Fibroblast of lung (primary cell): ENCODE measurements at regions not wholly inside any gene's neighbourhood (a gene's known extent, or its start where the extent isn't known, plus 50 kb on each side); places are given as distances from the start of the nearest gene placed in this dataset.

Experiments used
- DNase-seq, 2 donors: peaks; one replicate each; pipeline versions ENCODE4 v3.0.0 to v3.0.0-alpha.2; 2010; ENCODE audit warnings: low read depth in 2 of 2
- H2AFZ ChIP-seq: 2 replicates; pipeline ENCODE4 v1.5.1; 2012; ENCODE audit warnings: low read length, control low read depth, inconsistent platforms
- H3K27ac ChIP-seq: 2 replicates; pipeline ENCODE4 v1.5.1; 2011; ENCODE audit warnings: low read length, control low read depth; ENCODE audit not compliant: insufficient read depth
- H3K27me3 ChIP-seq: 2 replicates; pipeline ENCODE4 v1.5.1; 2011; ENCODE audit warnings: mild to moderate bottlenecking, low read length; ENCODE audit not compliant: control insufficient read depth, insufficient read depth
- H3K36me3 ChIP-seq: 2 replicates; pipeline ENCODE4 v1.5.1; 2011; ENCODE audit warnings: low read length; ENCODE audit not compliant: control insufficient read depth, insufficient read depth
- H3K4me1 ChIP-seq: 2 replicates; pipeline ENCODE4 v1.5.1; 2011; ENCODE audit warnings: low read length; ENCODE audit not compliant: control insufficient read depth, insufficient read depth; ENCODE audit errors: extremely low read depth
- H3K4me2 ChIP-seq: 2 replicates; pipeline ENCODE4 v1.5.1; 2011; ENCODE audit warnings: low read length, control low read depth; ENCODE audit not compliant: insufficient read depth; ENCODE audit errors: extremely low read depth
- H3K4me3 ChIP-seq, 4 experiments: fragments of 200-600 bp in 1 of 4; sonication (generic) in 1 of 4; replicated peaks in 1 of 4; 2 replicates each; pipeline ENCODE4 v1.5.1; 2011 to 2016; ENCODE audit warnings: low read length in 4 of 4, low read depth in 3 of 4, mild to moderate bottlenecking in 3 of 4, control low read depth in 2 of 4, inconsistent platforms in 1 of 4, mixed read lengths in 1 of 4; ENCODE audit not compliant: insufficient read depth in 1 of 4; ENCODE audit errors: control extremely low read depth in 1 of 4
- H3K79me2 ChIP-seq: 2 replicates; pipeline ENCODE4 v1.5.1; 2012; ENCODE audit warnings: mild to moderate bottlenecking, low read length, inconsistent platforms; ENCODE audit not compliant: control insufficient read depth, insufficient read depth
- H3K9ac ChIP-seq: 2 replicates; pipeline ENCODE4 v1.5.1; 2011; ENCODE audit warnings: mild to moderate bottlenecking, low read length, control low read depth; ENCODE audit not compliant: insufficient read depth
- H3K9me3 ChIP-seq: 2 replicates; pipeline ENCODE4 v1.5.1; 2012; ENCODE audit warnings: low read depth, low read length; ENCODE audit not compliant: control insufficient read depth, insufficient read depth
- H4K20me1 ChIP-seq: 2 replicates; pipeline ENCODE4 v1.5.1; 2011; ENCODE audit warnings: low read length; ENCODE audit not compliant: control insufficient read depth, insufficient read depth; ENCODE audit errors: extremely low read depth
- CTCF ChIP-seq, 2 donors: IDR thresholded peaks in 1 of 2; conservative IDR thresholded peaks in 1 of 2; 1 replicate in 1 of 2; 2 replicates in 1 of 2; pipeline ENCODE4 v1.5.1; 2011 to 2012; ENCODE audit warnings: low read length in 2 of 2, control low read depth in 1 of 2, inconsistent platforms in 1 of 2, low read depth in 1 of 2, mild to moderate bottlenecking in 1 of 2
- EZH2 ChIP-seq: IDR thresholded peaks from 2 replicates; pipeline ENCODE4 v1.5.1; 2012; ENCODE audit warnings: low read length, control low read depth, mild to moderate bottlenecking; ENCODE audit errors: missing control alignments

GRCh38 chr5:85333276-85333675, 948.6 kb upstream of the EDIL3 start:
- H3K9me3 ChIP-seq, result no peaks in the 10 kb centered on the region

GRCh38 chr5:85337435-85337834, 952.8 kb upstream of the EDIL3 start:
- Histone ChIP-seq H2AFZ (no peak overlapping the region), H3K27ac (no peak overlapping the region), H3K9ac (no peak overlapping the region), H3K4me1 (no peaks in the 10 kb centered on the region), H3K27me3 (no peaks in the 10 kb centered on the region), H4K20me1 (no peaks in the 10 kb centered on the region), H3K36me3 (no peaks in the 10 kb centered on the region), H3K9me3 (no peaks in the 10 kb centered on the region), H3K79me2 (no peaks in the 10 kb centered on the region), H3K4me3 (no peak overlapping the region), H3K4me2 (no peak overlapping the region)
- TF ChIP-seq EZH2 (no peak), CTCF (conservative IDR thresholded peaks at IDR 0.05 in 1 of 2, IDR thresholded peaks at IDR 0.05 in 1 of 2; ENCODE audit: low read depth in 1 of 2, low read length in 2 of 2) (no peak)
- no peak for DNase-seq

More at GRCh38 chr5:85333276-85333675, 948.6 kb upstream of the EDIL3 start:
- Histone ChIP-seq H3K4me2 (no peak overlapping the region), H3K27me3 (no peaks in the 10 kb centered on the region), H3K27ac (no peak overlapping the region), H3K4me3 (no peak overlapping the region), H4K20me1 (no peaks in the 10 kb centered on the region), H3K4me1 (no peaks in the 10 kb centered on the region), H2AFZ (no peak overlapping the region), H3K79me2 (no peaks in the 10 kb centered on the region), H3K36me3 (no peaks in the 10 kb centered on the region), H3K9ac (no peak overlapping the region)
- no peak for DNase-seq
- no peak for TF ChIP-seq CTCF (conservative IDR thresholded peaks at IDR 0.05 in 1 of 2, IDR thresholded peaks at IDR 0.05 in 1 of 2; ENCODE audit: low read depth in 1 of 2, low read length in 2 of 2)
- TF ChIP-seq EZH2, result no peak

GRCh38 chr5:85340790-85341189, 956.1 kb upstream of the EDIL3 start:
- H3K9ac ChIP-seq, result no peak overlapping the region

More at GRCh38 chr5:85340790-85341189, 956.1 kb upstream of the EDIL3 start:
- Histone ChIP-seq H3K4me2 (no peak overlapping the region), H3K79me2 (no peaks in the 10 kb centered on the region), H4K20me1 (no peaks in the 10 kb centered on the region), H2AFZ (no peak overlapping the region), H3K27ac (no peak overlapping the region), H3K9me3 (no peaks in the 10 kb centered on the region), H3K4me3 (no peak overlapping the region), H3K27me3 (no peaks in the 10 kb centered on the region), H3K4me1 (no peaks in the 10 kb centered on the region), H3K36me3 (no peaks in the 10 kb centered on the region)
- DNase-seq, result no peak
- TF ChIP-seq CTCF (conservative IDR thresholded peaks at IDR 0.05 in 1 of 2, IDR thresholded peaks at IDR 0.05 in 1 of 2; ENCODE audit: low read depth in 1 of 2, low read length in 2 of 2), result no peak
